ENCODE measurements at regions not wholly inside any gene's neighbourhood (a gene's known extent, or its start where the extent isn't known, plus 50 kb on each side); places are given as distances from the start of the nearest gene placed in this dataset.
"Not testable (repeated sequence)": the region's sequence is repeated elsewhere in the genome, so short reads cannot be mapped to it uniquely, and the experiment has no call there.

GRCh38 chr7:50854247-50854646 is 71.6 kb upstream of the GRB10 start:
- no peak for DNase-seq

GRCh38 chr7:50853311-50853710 is 70.6 kb upstream of the GRB10 start:
- DNase-seq: no peak

- DNase-seq: no peak
Measured at GRCh38 chr7:50852901-50853300, 70.2 kb upstream of the GRB10 start.

- no peak for DNase-seq
Measured at GRCh38 chr7:50851891-50852290, 69.2 kb upstream of the GRB10 start.

GRCh38 chr7:50851451-50851850 is 68.8 kb upstream of the GRB10 start:
- no peak for DNase-seq

- DNase-seq: no peak
Measured at GRCh38 chr7:50849991-50850390, 67.3 kb upstream of the GRB10 start.

- no peak for DNase-seq
Measured at GRCh38 chr7:50848203-50848602, 65.5 kb upstream of the GRB10 start.

GRCh38 chr7:50844861-50845260 is 62.2 kb upstream of the GRB10 start:
- DNase-seq: not testable (repeated sequence)

- DNase-seq: no peak
Measured at GRCh38 chr7:50842041-50842440, 59.3 kb upstream of the GRB10 start.

- DNase-seq: no peak
Measured at GRCh38 chr7:50838675-50839377, 56.1 kb upstream of the GRB10 start.

- DNase-seq: no peak
Measured at GRCh38 chr7:50837965-50838364, 55.3 kb upstream of the GRB10 start.

- no peak for DNase-seq
Measured at GRCh38 chr7:50836646-50837045, 54.0 kb upstream of the GRB10 start.

GRCh38 chr7:50835156-50835555 is 52.5 kb upstream of the GRB10 start:
- no peak for DNase-seq

GRCh38 chr7:50834679-50835078 is 52.0 kb upstream of the GRB10 start:
- DNase-seq: no peak

GRCh38 chr7:50834031-50834535 is 51.4 kb upstream of the GRB10 start:
- no peak for DNase-seq

GRCh38 chr7:50832744-50833143 is 50.0 kb upstream of the GRB10 start:
- DNase-seq: no peak
